Raji (cell line): ENCODE measurements at regions not wholly inside any gene's neighbourhood (a gene's known extent, or its start where the extent isn't known, plus 50 kb on each side); places are given as distances from the start of the nearest gene placed in this dataset.

Experiments used
- POLR2A ChIP-seq: IDR thresholded peaks from 2 replicates; pipeline ENCODE4 v1.6.1; 2011; ENCODE audit warnings: low read depth, low read length, control low read depth; ENCODE audit not compliant: insufficient read depth

DNA sequence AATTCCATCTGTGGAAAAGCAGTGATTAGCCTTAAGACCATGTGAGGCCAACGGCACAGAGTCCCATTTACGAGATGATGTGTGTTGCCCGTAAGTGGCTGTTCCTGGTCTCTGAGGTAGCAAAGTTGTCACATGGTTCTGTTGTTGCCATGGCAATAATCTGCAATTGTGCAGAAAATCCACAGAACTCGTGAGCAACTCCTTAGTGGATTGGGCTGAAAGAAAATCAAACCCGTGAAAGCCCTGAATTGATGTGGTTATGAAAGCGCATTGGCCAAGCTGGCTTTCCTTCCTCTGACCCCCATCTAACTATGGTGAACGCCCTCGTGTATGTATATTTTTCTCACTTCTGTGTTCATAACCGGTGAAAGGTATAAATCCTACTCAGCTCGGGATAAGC lies 614.7 kb downstream of the EBF1 start:
- no peak for TF ChIP-seq POLR2A

DNA sequence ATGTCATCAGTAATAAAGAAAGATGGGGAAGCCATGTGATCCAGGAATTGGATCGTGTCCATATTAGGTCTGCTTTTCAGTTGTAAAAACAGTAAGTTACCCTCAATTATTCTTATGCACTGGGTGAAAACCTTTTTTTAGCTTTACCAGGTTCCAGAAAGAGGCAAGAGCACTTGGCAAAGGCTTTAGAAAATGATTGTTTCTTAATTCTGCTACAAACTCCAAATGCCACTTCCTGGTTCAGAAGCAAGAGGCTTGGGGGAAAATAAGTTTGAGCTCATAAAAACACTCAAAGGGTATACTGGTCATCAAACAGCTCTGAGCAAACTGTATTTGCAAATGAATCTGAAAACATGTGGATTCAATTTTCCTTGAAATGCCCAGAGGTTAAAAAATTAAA lies 615.6 kb downstream of the EBF1 start:
- TF ChIP-seq POLR2A, result no peak

DNA sequence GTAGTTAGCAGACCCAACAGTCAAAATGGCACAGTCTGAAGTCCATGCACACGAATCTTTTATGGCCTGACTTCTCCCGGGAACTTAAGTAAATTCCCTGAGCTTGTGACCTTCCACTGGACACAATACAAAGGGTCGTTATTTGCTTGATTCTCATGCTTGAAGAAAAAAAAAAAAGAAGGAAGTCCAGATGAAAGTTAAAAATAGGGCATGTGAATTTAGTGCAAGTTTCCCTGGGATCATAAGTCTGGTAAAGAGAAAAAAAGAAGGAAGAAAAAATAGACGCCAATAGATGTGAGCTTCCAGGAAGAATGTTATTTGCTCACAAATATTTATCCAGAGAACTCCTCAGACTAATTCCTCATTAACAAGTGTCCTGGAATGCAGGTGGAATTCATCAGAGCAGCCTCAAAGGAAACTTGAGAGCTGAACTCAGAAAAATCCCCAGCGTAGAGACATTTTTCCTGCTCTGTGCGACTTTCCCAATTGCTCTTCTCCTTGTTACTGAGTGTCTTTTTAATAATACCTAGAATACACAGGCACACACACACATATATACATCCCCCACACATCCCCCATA lies 616.3 kb downstream of the EBF1 start:
- no peak for TF ChIP-seq POLR2A

DNA sequence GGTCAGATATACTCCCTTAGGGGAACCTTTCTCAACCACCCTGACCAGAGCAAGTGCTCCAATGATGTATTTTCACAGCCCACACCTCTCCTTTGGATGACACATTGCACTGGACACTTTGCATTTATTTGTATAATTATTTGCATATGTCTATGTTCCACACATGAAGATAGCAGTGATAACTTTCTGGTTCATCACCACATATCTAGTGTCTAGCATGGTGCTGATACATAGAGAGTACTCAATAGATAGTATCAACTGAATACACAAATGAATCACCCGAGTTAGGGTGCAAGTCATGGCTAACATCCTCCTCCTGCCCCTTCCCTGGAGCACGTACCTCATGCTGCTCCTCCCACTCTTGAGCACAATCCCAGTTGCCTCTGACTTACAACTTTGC lies 617.6 kb downstream of the EBF1 start:
- no peak for TF ChIP-seq POLR2A

DNA sequence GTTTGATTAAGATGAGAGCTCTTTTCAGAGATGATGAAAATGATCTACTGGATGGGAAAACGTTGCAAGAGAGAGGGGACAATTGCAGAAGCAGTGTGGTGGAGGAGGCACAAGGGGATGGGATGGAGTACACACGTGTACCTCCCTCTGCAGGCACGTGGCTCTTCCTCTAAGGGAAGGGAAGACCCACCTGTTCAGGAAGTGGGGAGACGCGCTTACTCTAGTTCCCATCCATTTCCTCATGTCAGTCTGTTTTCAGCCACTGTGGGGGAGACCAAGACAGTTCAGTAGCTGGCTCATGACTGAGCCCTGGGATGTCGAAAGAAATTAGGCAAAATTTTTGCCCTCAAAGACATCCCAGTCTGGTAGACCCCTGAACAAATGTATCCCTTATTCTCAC lies 619.2 kb upstream of the CLINT1 start:
- TF ChIP-seq POLR2A, result no peak

DNA sequence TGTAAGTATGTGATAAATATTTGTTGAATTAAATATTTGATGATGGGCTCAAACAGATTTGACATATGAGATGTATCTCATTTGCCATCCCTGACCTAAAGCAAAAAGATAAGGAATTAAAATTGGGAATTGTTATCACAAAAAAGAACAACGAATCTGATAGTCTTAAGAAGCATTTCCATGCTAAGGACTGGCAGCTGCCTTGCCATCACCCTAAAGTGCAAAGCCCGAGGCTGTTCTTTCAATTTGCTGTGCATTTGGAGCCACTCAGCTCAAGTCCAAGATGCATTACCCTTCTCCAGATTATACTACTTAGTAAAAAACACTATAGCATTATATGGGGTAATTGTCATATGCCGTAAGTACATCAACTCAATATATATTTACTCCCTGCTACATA lies 618.3 kb upstream of the CLINT1 start:
- TF ChIP-seq POLR2A, result no peak

DNA sequence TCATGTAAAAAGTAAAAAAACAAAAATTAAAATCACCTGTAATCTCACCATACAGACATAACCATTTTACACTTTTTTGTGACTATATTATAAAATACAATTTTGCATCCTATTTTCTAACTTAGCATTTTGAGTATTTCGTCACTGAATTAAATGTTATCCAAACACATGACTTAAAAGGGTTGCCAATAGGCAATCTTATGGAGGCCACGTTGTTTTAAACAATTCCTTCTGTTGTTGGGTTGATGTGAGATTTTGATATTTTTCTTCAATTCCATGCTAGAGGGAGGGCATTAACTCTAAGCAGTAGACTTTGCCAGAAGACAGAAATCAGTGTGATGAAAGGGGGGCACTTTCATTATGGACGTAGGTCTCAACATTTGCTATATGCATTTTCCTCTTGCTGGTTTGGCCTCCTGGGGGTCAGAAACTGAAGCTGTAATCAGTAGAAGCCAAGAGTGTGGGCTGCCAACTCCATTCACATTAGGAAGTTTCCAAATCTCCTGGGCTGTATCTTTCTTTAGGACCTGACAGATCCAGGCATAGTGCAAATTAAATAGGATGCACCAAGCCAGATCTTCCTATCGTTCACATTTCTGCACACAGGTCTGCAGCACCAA lies 614.2 kb upstream of the CLINT1 start:
- TF ChIP-seq POLR2A, result no peak

DNA sequence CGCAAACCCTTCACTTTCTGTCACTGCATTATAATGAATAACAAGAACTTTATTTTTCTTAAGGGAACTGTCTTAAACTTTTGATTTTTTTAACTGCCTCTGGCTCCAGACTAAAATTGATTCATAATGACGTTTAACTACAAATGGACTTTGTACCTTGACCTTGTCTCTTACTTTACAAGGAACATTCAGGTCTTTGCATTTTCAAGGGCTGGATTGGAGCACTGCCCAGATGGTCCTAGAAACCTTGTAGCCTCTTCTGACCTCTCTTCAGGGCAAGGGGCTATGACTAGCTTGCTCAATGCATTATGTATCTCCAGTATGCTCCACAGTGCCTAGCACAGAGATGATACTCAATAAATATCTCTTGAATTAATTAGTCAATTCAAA lies 612.6 kb upstream of the CLINT1 start:
- TF ChIP-seq POLR2A, result no peak

DNA sequence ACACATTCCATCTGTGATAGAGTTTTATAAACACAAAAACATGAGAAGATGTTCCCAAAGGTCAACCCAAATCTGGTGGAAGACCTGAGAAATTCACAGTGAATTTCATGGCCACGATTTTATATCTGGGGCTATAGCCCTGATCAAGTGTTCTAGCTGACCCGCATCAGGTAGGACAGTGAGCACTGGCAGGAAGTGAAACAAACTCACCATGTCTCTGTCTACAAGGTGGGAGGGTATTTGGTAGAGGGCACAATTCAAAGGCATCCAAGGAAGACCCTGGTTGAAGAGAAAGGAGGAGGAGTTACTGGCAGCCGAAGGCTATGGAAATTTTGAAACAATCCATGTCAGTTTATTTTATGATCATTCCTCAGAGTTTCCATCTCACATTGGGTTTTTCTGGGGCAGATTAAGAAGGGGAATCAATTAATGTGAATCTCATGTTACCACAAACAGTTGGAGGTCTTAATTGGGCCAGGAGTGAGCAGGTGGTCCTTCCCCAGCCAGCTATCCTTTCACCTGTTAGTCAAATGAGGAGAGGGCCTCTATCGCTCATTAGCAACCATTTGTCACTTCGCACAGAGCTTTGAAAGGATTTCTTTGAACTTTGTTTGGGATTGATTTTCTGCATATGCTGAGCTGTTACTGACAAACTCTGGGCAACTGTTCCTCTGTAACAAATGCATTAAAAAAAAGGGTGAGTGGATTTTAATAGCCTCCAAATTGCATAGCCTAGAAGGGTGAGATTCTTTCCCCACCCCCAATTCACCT lies 612.0 kb upstream of the CLINT1 start:
- TF ChIP-seq POLR2A, result no peak

DNA sequence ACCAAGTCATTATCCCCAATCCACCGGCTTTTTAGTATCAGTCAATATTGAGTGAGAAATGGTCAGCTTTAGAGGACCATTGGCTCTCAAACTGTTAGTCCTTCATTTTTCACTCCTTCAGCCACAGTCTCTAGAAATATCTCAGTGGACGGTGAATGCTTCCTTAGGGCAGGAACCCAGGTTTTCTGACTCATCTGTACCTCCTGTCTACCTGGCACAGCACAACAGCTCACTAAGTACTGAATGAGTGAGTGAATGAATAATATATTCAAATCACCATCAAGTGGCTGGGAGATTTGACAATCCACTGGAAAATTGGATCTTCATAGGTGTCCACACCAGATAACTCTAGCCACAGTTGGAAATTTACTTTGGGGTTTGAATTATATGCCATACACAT lies 609.5 kb upstream of the CLINT1 start:
- no peak for TF ChIP-seq POLR2A

DNA sequence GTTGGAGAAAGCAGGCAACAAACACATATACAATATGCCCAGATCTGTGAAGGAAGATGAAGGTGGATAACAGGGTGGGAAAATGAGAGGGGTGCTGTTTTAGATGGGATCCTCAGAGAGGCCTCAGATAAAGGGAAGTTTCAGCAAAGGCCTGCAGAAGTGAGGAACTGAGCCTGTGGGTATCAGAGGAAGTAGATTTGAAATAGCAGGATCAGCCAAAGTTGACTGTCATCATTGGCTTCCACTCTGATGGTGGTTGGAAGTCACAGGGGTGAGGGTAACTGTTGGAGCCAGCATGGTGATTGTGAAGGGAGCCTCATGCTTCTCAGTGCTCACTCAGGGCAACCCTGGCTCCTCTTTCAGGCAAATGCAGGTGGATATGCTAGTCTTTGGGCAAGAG lies 607.2 kb upstream of the CLINT1 start:
- TF ChIP-seq POLR2A, result no peak

DNA sequence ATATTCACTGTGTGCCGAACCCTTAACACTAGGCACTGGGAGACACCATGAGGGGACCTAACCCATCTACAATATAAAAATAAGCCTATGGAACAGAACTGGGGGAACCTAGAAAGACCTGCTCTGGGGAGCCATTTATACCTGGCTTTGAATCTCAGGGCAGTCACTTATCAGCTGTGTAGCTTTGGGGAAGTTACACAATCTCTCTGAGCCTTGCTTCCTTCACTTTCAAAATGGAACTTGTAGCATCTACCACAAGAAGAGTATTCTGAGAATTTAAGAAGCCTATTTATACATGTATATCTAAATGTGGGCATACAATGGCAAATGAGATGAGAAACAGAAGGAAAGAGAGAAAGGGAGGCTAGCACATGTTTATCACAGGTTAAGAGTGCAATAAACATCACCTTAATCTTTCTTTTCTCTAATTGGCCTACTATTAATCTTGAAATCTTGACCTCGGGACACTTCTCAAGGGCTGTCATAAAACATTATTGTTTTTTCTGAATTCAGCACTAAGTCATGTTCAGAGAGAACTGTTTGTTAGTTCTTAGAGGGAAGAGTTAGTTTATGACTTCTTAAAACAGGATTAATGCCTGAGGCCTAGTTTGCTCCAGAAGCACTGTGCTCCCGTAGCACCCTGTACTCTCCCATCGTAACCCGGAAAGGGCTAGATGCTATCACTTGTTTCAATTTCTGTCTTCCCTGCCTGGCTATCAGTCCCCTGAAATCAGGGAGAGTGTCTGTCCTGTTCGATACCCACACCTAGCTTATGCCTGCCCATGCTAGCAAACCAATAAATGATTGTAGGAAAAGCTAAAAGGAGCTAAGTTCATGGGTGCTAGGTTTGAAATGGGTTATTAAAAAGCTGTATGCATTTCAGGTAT lies 606.4 kb upstream of the CLINT1 start:
- no peak for TF ChIP-seq POLR2A

DNA sequence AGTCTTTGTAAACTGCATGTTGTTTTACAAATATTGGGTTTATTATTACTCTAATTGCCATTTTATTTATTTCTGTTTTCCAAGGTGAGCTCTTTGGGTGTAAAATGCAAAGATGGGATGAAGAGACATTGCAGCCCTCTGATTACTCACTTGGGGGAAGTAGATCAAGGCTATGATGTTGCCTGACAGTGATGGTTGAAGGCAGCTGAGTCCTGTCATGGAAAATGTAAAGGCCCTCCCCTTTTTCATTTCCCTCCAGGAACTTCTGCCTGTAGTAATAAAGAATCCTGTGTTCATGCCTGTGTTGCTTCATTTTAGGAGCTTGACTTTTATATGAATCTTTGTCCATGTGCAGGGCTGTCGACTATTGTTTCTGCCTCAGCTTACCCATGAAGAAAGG lies 605.4 kb upstream of the CLINT1 start:
- no peak for TF ChIP-seq POLR2A

DNA sequence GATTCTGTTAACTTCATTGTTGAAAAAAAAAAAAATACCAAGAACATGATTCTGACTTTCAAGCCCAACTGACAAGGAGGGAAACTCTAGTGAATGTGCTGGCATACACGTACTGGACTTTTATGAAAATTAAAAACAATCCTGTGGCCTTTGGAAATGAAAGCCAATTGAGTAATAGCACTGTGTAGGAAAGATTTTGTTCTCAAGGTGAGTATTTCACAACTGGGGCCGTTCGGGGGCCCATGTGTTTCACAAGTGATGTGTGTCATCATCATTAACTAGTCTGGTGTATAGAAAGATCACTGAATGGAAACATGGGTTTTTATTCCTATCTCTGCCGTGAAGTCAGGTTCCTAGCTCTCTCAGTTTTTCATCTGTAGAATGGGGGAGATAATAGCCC lies 605.0 kb upstream of the CLINT1 start:
- no peak for TF ChIP-seq POLR2A

DNA sequence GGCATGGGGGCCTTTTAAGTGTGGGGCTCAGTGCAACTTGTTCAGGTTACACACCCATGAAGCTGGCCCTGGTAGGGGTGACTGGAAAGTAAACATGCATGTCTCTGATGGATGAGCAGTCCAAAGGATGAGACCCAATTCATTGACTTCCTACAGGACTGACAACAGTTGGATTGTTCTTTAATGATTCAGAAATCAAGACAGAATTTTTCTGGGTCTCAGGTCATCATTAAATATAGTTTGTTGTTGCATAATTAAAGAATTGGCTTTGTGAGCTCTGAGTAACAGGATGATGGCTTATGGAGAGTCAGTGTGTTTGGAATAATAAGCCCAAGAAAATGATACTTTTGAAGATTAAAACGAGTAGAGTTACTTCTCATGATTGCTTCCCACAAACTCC lies 604.2 kb upstream of the CLINT1 start:
- no peak for TF ChIP-seq POLR2A
